ENCODE measurements at regions not wholly inside any gene's neighbourhood (a gene's known extent, or its start where the extent isn't known, plus 50 kb on each side); places are given as distances from the start of the nearest gene placed in this dataset.

GRCh38 chr5:67530609-67531255, 334.1 kb upstream of the CD180 start:
- ATAC-seq, result no peak
- CTCF ChIA-PET, result interaction anchor here (1.1 kb wide), 1 partner anchor 277 kb away, joined by 4 read pairs; no protein-coding TSS in a partner anchor
- no peaks in the 10 kb centered on the region for H3K4me1 Mint-ChIP-seq (ENCODE audit: low read depth)
- H3K4me3 Mint-ChIP-seq, result no peak overlapping the region
- POLR2A ChIA-PET, result no interaction called here
- intact Hi-C loops (cut with micrococcal nuclease), result no loop called here
- H3K36me3 Mint-ChIP-seq (ENCODE audit: low read depth), result peaks cover 3% of the 10 kb centered on the region
- peaks cover 7% of the 10 kb centered on the region for H3K9me3 Mint-ChIP-seq
- DNase-seq, result no peak
- no peaks in the 10 kb centered on the region for H3K27me3 Mint-ChIP-seq
- H3K27ac Mint-ChIP-seq, result no peak overlapping the region
- TF ChIP-seq CTCF (IDR thresholded peaks at IDR 0.05), result no peak

DNA sequence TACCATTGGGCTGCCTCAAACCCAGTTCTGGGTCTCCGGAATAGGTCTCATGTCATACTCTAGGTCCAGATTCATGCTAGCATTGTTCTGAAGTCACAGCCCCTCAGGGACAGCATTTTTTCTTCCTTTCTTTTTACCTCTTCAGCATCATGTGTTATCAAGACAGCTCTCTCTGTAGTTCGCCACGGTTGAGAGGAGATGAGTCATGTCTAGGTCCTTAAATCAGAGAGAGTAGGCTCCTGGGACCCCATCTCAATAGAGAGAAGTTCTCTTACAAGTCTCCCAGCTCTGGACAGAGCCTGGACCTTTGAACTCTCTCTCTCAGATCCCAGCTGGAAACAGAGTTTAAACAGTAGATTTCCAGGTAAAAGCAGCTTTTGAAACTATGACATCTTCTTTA, 332.4 kb upstream of the CD180 start:
- no peak for ATAC-seq
- H3K4me3 Mint-ChIP-seq, result no peak overlapping the region
- no peaks in the 10 kb centered on the region for H3K4me1 Mint-ChIP-seq (ENCODE audit: low read depth)
- H3K9me3 Mint-ChIP-seq, result peaks cover 7% of the 10 kb centered on the region
- peaks cover 4% of the 10 kb centered on the region for H3K36me3 Mint-ChIP-seq (ENCODE audit: low read depth)
- no peak for TF ChIP-seq CTCF (IDR thresholded peaks at IDR 0.05)
- no peaks in the 10 kb centered on the region for H3K27me3 Mint-ChIP-seq
- DNase-seq, result no peak
- H3K27ac Mint-ChIP-seq, result no peak overlapping the region
- CTCF ChIA-PET, result no interaction called here
- intact Hi-C loops (cut with micrococcal nuclease), result no loop called here
- POLR2A ChIA-PET, result no interaction called here

DNA sequence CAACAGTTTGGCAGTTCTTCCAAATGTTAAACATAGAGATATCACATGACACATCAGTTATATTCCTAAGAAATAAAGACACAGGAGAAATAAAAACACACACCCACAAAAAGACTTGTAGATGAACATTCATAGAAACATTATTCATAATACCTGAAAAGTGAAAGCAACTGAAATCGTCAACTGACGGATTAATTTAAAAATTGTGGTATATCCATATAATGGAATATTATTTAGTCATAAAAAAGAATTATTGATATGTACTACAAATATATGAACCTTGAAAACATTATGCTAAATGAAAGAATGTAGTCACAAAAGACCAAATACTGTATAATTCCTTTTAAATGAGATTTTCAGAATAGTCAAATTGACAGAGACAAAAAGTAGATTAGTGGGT, 330.2 kb upstream of the CD180 start:
- H3K27ac Mint-ChIP-seq, result no peak overlapping the region
- TF ChIP-seq CTCF (IDR thresholded peaks at IDR 0.05), result no peak
- no peak for ATAC-seq
- DNase-seq, result no peak
- H3K4me1 Mint-ChIP-seq (ENCODE audit: low read depth), result no peaks in the 10 kb centered on the region
- peaks cover 7% of the 10 kb centered on the region for H3K9me3 Mint-ChIP-seq
- ChIA-PET CTCF (no interaction called here), POLR2A (no interaction called here)
- no peaks in the 10 kb centered on the region for H3K27me3 Mint-ChIP-seq
- H3K4me3 Mint-ChIP-seq, result no peak overlapping the region
- H3K36me3 Mint-ChIP-seq (ENCODE audit: low read depth), result peaks cover 4% of the 10 kb centered on the region
- intact Hi-C loops (cut with micrococcal nuclease), result no loop called here

GRCh38 chr5:67520161-67520908, 323.7 kb upstream of the CD180 start:
- intact Hi-C loops (cut with micrococcal nuclease), result no loop called here
- Mint-ChIP-seq H3K9me3 (peaks cover 2% of the 10 kb centered on the region), H3K27me3 (no peaks in the 10 kb centered on the region), H3K36me3 (ENCODE audit: low read depth) (peaks cover 1% of the 10 kb centered on the region), H3K27ac (no peak overlapping the region), H3K4me3 (no peak overlapping the region), H3K4me1 (ENCODE audit: low read depth) (peaks cover 23% of the 10 kb centered on the region)
- CTCF ChIA-PET, result no interaction called here
- no peak for TF ChIP-seq CTCF (IDR thresholded peaks at IDR 0.05)
- ATAC-seq, result no peak
- POLR2A ChIA-PET, result no interaction called here
- no peak for DNase-seq

DNA sequence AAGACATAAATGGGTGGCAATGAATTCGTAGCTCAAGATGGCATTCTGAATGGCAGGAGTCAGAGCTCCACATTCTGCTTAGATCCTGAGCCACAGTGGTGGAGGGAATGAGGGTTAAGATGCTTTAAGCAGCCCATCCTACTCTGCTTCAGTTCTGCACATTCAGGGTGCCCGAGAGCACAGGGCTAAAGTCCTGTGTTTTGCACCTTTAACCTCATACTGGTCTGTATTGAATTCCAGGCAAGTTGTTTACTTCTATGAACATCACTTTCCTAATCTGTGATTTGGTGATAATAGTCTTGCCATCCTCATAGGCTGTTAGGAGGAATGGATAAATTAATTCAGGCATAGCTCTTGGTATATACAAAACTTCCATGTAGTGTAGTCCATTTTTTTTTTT, 321.6 kb upstream of the CD180 start:
- Mint-ChIP-seq H3K36me3 (ENCODE audit: low read depth) (no peaks in the 10 kb centered on the region), H3K4me1 (ENCODE audit: low read depth) (peaks cover 44% of the 10 kb centered on the region), H3K9me3 (peaks cover 2% of the 10 kb centered on the region), H3K27me3 (no peaks in the 10 kb centered on the region), H3K27ac (no peak overlapping the region), H3K4me3 (no peak overlapping the region)
- ChIA-PET CTCF (no interaction called here), POLR2A (no interaction called here)
- DNase-seq, result no peak
- intact Hi-C loops (cut with micrococcal nuclease), result no loop called here
- ATAC-seq, result no peak
- no peak for TF ChIP-seq CTCF (IDR thresholded peaks at IDR 0.05)
